ENCODE measurements at regions not wholly inside any gene's neighbourhood (a gene's known extent, or its start where the extent isn't known, plus 50 kb on each side); places are given as distances from the start of the nearest gene placed in this dataset.

- TF ChIP-seq ARNT (IDR thresholded peaks at IDR 0.05) (no peak), HDGF (IDR thresholded peaks at IDR 0.05; ENCODE audit: borderline replicate concordance) (no peak), CTBP1 (IDR thresholded peaks at IDR 0.05; ENCODE audit: borderline replicate concordance) (no peak), BHLHE40 (IDR thresholded peaks at IDR 0.05; ENCODE audit: borderline replicate concordance) (no peak), TARDBP (IDR thresholded peaks at IDR 0.05) (no peak)
- DNase-seq (ENCODE audit: extremely low spot score), result no peak
- ChIA-PET POLR2A (no interaction called here), CTCF (no interaction called here)
Observed at GRCh38 chr2:155689791-155690190, 642.7 kb downstream of the NR4A2 start.

- TF ChIP-seq TARDBP (IDR thresholded peaks at IDR 0.05) (no peak), ZNF384 (IDR thresholded peaks at IDR 0.05) (no peak), LEF1 (IDR thresholded peaks at IDR 0.05; ENCODE audit: borderline replicate concordance) (no peak), HDGF (IDR thresholded peaks at IDR 0.05; ENCODE audit: borderline replicate concordance) (no peak), FOXM1 (IDR thresholded peaks at IDR 0.05; ENCODE audit: borderline replicate concordance) (no peak), BHLHE40 (IDR thresholded peaks at IDR 0.05; ENCODE audit: borderline replicate concordance) (no peak), ELF4 (IDR thresholded peaks at IDR 0.05) (no peak), L3MBTL2 (conservative IDR thresholded peaks at IDR 0.05) (no peak), SP1 (IDR thresholded peaks at IDR 0.05) (no peak), ARNT (IDR thresholded peaks at IDR 0.05) (no peak), CTBP1 (IDR thresholded peaks at IDR 0.05; ENCODE audit: borderline replicate concordance) (no peak), FOXK2 (IDR thresholded peaks at IDR 0.05) (no peak), NFRKB (IDR thresholded peaks at IDR 0.05) (no peak), SUZ12 (IDR thresholded peaks at IDR 0.05) (no peak)
- POLR2A ChIA-PET, result no interaction called here
- no peak for DNase-seq (ENCODE audit: extremely low spot score)
- CTCF ChIA-PET, result no interaction called here
Observed at GRCh38 chr2:155687181-155687580, 645.3 kb downstream of the NR4A2 start.

- no peak for TF ChIP-seq CTBP1 (IDR thresholded peaks at IDR 0.05; ENCODE audit: borderline replicate concordance)
- no peak for TF ChIP-seq HDGF (IDR thresholded peaks at IDR 0.05; ENCODE audit: borderline replicate concordance)
- TF ChIP-seq SP1 (IDR thresholded peaks at IDR 0.05), result no peak
- no peak for TF ChIP-seq FOXM1 (IDR thresholded peaks at IDR 0.05; ENCODE audit: borderline replicate concordance)
- no peak for TF ChIP-seq FOXK2 (IDR thresholded peaks at IDR 0.05)
- TF ChIP-seq BHLHE40 (IDR thresholded peaks at IDR 0.05; ENCODE audit: borderline replicate concordance), result no peak
- TF ChIP-seq PKNOX1 (IDR thresholded peaks at IDR 0.05), result no peak
- TF ChIP-seq L3MBTL2 (conservative IDR thresholded peaks at IDR 0.05), result no peak
- TF ChIP-seq SUZ12 (IDR thresholded peaks at IDR 0.05), result no peak
- TF ChIP-seq LEF1 (IDR thresholded peaks at IDR 0.05; ENCODE audit: borderline replicate concordance), result no peak
- TF ChIP-seq TARDBP (IDR thresholded peaks at IDR 0.05), result no peak
- no peak for TF ChIP-seq NFRKB (IDR thresholded peaks at IDR 0.05)
- no peak for TF ChIP-seq ELF4 (IDR thresholded peaks at IDR 0.05)
- no peak for TF ChIP-seq FOXA1 (IDR thresholded peaks at IDR 0.05)
- no peak for TF ChIP-seq ZNF384 (IDR thresholded peaks at IDR 0.05)
- no peak for TF ChIP-seq ARNT (IDR thresholded peaks at IDR 0.05)
- ChIA-PET CTCF (no interaction called here), POLR2A (no interaction called here)
- no peak for DNase-seq (ENCODE audit: extremely low spot score)
Observed at GRCh38 chr2:155679647-155680046, 652.9 kb downstream of the NR4A2 start.

GRCh38 chr2:155675920-155676319, 656.6 kb downstream of the NR4A2 start:
- ChIA-PET CTCF (no interaction called here), POLR2A (no interaction called here)
- DNase-seq (ENCODE audit: extremely low spot score), result no peak

GRCh38 chr2:155665704-155666103, 666.8 kb downstream of the NR4A2 start:
- ChIA-PET CTCF (no interaction called here), POLR2A (no interaction called here)
- TF ChIP-seq ZNF384 (IDR thresholded peaks at IDR 0.05) (no peak), L3MBTL2 (conservative IDR thresholded peaks at IDR 0.05) (no peak), FOXK2 (IDR thresholded peaks at IDR 0.05) (no peak)
- no peak for DNase-seq (ENCODE audit: extremely low spot score)

More at GRCh38 chr2:155675920-155676319, 656.6 kb downstream of the NR4A2 start:
- TF ChIP-seq LEF1 (IDR thresholded peaks at IDR 0.05; ENCODE audit: borderline replicate concordance), result no peak
- no peak for TF ChIP-seq BHLHE40 (IDR thresholded peaks at IDR 0.05; ENCODE audit: borderline replicate concordance)
- no peak for TF ChIP-seq ELF4 (IDR thresholded peaks at IDR 0.05)
- TF ChIP-seq HDGF (IDR thresholded peaks at IDR 0.05; ENCODE audit: borderline replicate concordance), result no peak
- TF ChIP-seq ARNT (IDR thresholded peaks at IDR 0.05), result no peak
- TF ChIP-seq ZNF384 (IDR thresholded peaks at IDR 0.05), result no peak
- no peak for TF ChIP-seq PKNOX1 (IDR thresholded peaks at IDR 0.05)
- TF ChIP-seq SUZ12 (IDR thresholded peaks at IDR 0.05), result no peak

GRCh38 chr2:155663265-155663664, 669.3 kb downstream of the NR4A2 start:
- CTCF ChIA-PET, result interaction anchor here (0.6 kb wide), 1 partner anchor 248 kb away, joined by 3 read pairs; no protein-coding TSS in a partner anchor
- DNase-seq (ENCODE audit: extremely low spot score), result no peak
- TF ChIP-seq LEF1 (IDR thresholded peaks at IDR 0.05; ENCODE audit: borderline replicate concordance) (no peak), FOXA1 (IDR thresholded peaks at IDR 0.05) (no peak), SP1 (IDR thresholded peaks at IDR 0.05) (no peak), BHLHE40 (IDR thresholded peaks at IDR 0.05; ENCODE audit: borderline replicate concordance) (no peak), CTBP1 (IDR thresholded peaks at IDR 0.05; ENCODE audit: borderline replicate concordance) (no peak), FOXK2 (IDR thresholded peaks at IDR 0.05) (no peak)
- POLR2A ChIA-PET, result no interaction called here

- POLR2A ChIA-PET, result no interaction called here
- TF ChIP-seq HDGF (IDR thresholded peaks at IDR 0.05; ENCODE audit: borderline replicate concordance) (no peak), FOXA1 (IDR thresholded peaks at IDR 0.05) (no peak), L3MBTL2 (conservative IDR thresholded peaks at IDR 0.05) (no peak), ZNF384 (IDR thresholded peaks at IDR 0.05) (no peak), FOXK2 (IDR thresholded peaks at IDR 0.05) (no peak), BHLHE40 (IDR thresholded peaks at IDR 0.05; ENCODE audit: borderline replicate concordance) (no peak), PKNOX1 (IDR thresholded peaks at IDR 0.05) (no peak), NFRKB (IDR thresholded peaks at IDR 0.05) (no peak), LEF1 (IDR thresholded peaks at IDR 0.05; ENCODE audit: borderline replicate concordance) (no peak), SP1 (IDR thresholded peaks at IDR 0.05) (no peak), ARNT (IDR thresholded peaks at IDR 0.05) (no peak), ELF4 (IDR thresholded peaks at IDR 0.05) (no peak), CTBP1 (IDR thresholded peaks at IDR 0.05; ENCODE audit: borderline replicate concordance) (no peak), TARDBP (IDR thresholded peaks at IDR 0.05) (no peak), FOXM1 (IDR thresholded peaks at IDR 0.05; ENCODE audit: borderline replicate concordance) (no peak), SUZ12 (IDR thresholded peaks at IDR 0.05) (no peak)
- CTCF ChIA-PET, result no interaction called here
- no peak for DNase-seq (ENCODE audit: extremely low spot score)
Observed at GRCh38 chr2:155662224-155662623, 670.3 kb downstream of the NR4A2 start.
